Endothelial cell (in vitro differentiated cells): ENCODE measurements at regions not wholly inside any gene's neighbourhood (a gene's known extent, or its start where the extent isn't known, plus 50 kb on each side); places are given as distances from the start of the nearest gene placed in this dataset.
A peak's percentile ranks its signal among the peaks of the same experiment; 100 is the strongest.
"Not testable (repeated sequence)": the region's sequence is repeated elsewhere in the genome, so short reads cannot be mapped to it uniquely, and the experiment has no call there.

Source experiments
- DNase-seq: peaks from one replicate; pipeline ENCODE4 v3.0.0; 2021; ENCODE audit warnings: low spot score
- H3K27ac Mint-ChIP-seq: one replicate; pipeline ENCODE4 v1.8.0; 2021; ENCODE audit warnings: mixed read lengths, inconsistent platforms; ENCODE audit not compliant: unreplicated experiment
- H3K27me3 Mint-ChIP-seq: one replicate; pipeline ENCODE4 v1.8.0; 2021; ENCODE audit warnings: mild to moderate bottlenecking, moderate library complexity, mixed read lengths, inconsistent platforms; ENCODE audit not compliant: unreplicated experiment
- H3K36me3 Mint-ChIP-seq: one replicate; pipeline ENCODE4 v1.8.0; 2021; ENCODE audit warnings: mild to moderate bottlenecking, low read depth, mixed read lengths, inconsistent platforms; ENCODE audit not compliant: unreplicated experiment
- H3K4me1 Mint-ChIP-seq: one replicate; pipeline ENCODE4 v1.8.0; 2021; ENCODE audit warnings: mild to moderate bottlenecking, mixed read lengths, inconsistent platforms; ENCODE audit not compliant: unreplicated experiment
- H3K4me3 Mint-ChIP-seq: one replicate; pipeline ENCODE4 v1.8.0; 2021; ENCODE audit warnings: mild to moderate bottlenecking, mixed read lengths, inconsistent platforms; ENCODE audit not compliant: unreplicated experiment
- H3K9me3 Mint-ChIP-seq: one replicate; pipeline ENCODE4 v1.8.0; 2021; ENCODE audit warnings: mixed read lengths, inconsistent platforms; ENCODE audit not compliant: unreplicated experiment
- TF ChIP-seq, protein P1 (sequence below): fragments of 200-600 bp; sonication (generic); IDR thresholded peaks from one replicate; pipeline ENCODE4 v1.5.0; 2021; ENCODE audit warnings: antibody characterized with exemption; ENCODE audit not compliant: unreplicated experiment

DNA sequence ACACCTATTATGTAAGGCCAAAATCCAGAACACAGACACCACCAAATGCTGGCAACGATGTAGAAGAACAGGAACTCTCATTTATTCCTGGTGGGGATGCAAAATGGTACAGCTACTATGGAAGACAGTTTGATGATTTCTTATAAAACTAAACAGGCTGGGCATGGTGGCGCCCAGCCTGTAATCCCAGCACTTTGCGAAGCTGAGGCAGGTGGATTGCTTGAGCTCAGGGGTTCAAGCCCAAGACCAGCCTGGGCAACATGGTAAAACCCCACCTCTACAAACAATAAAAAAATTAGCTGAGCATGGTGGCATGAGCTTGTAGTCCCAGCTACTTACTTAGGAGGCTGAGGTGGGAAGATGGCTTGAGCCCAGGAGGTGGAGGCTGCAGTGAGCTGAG lies 98.3 kb downstream of the TUBA3C start:
- no peak for DNase-seq
- H3K36me3 Mint-ChIP-seq = peaks cover 14% of the 10 kb centered on the region
- H3K9me3 Mint-ChIP-seq = peaks cover 51% of the 10 kb centered on the region
- H3K27me3 Mint-ChIP-seq = peaks cover 11% of the 10 kb centered on the region
- TF ChIP-seq, protein P1, sequence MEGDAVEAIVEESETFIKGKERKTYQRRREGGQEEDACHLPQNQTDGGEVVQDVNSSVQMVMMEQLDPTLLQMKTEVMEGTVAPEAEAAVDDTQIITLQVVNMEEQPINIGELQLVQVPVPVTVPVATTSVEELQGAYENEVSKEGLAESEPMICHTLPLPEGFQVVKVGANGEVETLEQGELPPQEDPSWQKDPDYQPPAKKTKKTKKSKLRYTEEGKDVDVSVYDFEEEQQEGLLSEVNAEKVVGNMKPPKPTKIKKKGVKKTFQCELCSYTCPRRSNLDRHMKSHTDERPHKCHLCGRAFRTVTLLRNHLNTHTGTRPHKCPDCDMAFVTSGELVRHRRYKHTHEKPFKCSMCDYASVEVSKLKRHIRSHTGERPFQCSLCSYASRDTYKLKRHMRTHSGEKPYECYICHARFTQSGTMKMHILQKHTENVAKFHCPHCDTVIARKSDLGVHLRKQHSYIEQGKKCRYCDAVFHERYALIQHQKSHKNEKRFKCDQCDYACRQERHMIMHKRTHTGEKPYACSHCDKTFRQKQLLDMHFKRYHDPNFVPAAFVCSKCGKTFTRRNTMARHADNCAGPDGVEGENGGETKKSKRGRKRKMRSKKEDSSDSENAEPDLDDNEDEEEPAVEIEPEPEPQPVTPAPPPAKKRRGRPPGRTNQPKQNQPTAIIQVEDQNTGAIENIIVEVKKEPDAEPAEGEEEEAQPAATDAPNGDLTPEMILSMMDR = no peak
- no peak overlapping the region for H3K27ac Mint-ChIP-seq
- H3K4me3 Mint-ChIP-seq = no peak overlapping the region
- H3K4me1 Mint-ChIP-seq = no peaks in the 10 kb centered on the region

DNA sequence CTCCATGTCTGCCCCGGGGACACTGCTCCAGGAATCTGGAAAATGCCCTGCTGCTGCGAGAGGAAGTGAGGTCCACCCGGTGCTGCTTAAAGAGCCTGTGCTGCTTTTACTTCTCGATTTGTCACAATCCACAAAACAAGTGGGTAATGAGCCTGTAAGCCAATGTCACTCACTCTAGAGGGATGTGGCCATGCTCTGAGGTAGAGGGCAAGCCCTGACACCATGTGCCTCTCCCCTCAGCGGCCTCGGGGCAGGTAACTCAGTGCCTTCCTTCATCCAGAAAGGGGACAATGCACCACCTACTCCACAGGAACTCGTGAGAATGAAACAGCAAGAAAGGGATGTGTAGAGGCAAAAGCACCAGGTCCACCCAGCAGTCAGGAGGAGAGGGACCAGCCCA lies 106.2 kb downstream of the TUBA3C start:
- Mint-ChIP-seq H3K36me3 (peaks cover 9% of the 10 kb centered on the region), H3K27ac (no peak overlapping the region), H3K9me3 (peaks cover 25% of the 10 kb centered on the region), H3K4me3 (no peak overlapping the region), H3K27me3 (peaks cover 7% of the 10 kb centered on the region), H3K4me1 (no peaks in the 10 kb centered on the region)
- no peak for DNase-seq
- TF ChIP-seq, protein P1 = no peak

DNA sequence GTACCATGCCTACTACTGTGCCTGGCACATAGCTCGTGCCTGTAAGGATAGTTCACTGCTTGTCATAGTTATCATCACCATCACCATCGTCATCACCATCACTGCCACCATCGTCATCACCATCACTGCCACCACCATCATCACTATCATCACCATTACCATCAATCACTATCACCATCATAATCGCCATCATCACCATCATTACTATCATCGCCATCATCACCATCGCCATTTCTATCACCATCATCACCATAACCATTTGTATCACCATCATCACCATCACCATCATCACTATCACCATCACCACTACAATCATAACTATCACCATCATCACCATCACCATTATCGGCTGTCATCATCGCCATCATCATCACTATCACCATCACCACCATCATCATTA lies 107.1 kb downstream of the TUBA3C start:
- H3K27me3 Mint-ChIP-seq = peaks cover 14% of the 10 kb centered on the region
- TF ChIP-seq, protein P1 = no peak
- no peak overlapping the region for H3K27ac Mint-ChIP-seq
- H3K36me3 Mint-ChIP-seq = peaks cover 15% of the 10 kb centered on the region
- H3K4me3 Mint-ChIP-seq = peak overlapping the region; percentile 16
- peaks cover 28% of the 10 kb centered on the region for H3K9me3 Mint-ChIP-seq
- H3K4me1 Mint-ChIP-seq = no peaks in the 10 kb centered on the region
- no peak for DNase-seq

DNA sequence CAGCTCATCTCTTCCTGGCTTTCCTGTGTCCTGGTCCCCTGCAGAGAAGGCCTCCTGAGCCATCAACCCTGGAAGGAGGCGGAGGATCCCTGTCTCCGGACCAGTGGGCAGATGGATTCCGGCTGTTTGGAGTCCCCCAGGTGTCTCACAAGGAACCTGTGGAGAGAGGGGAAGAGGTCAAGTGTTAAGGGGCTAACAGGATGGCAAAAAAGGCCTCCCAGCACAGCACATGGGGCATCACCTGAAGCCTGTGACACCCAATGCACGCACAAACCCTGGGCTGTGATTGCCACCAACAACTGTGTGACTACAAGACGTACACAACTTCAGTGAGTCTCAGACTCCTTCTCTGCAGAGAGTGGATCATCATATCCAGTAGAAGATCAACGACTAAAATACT lies 107.5 kb downstream of the TUBA3C start:
- peaks cover 15% of the 10 kb centered on the region for H3K27me3 Mint-ChIP-seq
- H3K4me1 Mint-ChIP-seq, H3K27ac Mint-ChIP-seq, DNase-seq, H3K4me3 Mint-ChIP-seq: not testable (repeated sequence)
- H3K36me3 Mint-ChIP-seq = peaks cover 17% of the 10 kb centered on the region
- peaks cover 30% of the 10 kb centered on the region for H3K9me3 Mint-ChIP-seq

DNA sequence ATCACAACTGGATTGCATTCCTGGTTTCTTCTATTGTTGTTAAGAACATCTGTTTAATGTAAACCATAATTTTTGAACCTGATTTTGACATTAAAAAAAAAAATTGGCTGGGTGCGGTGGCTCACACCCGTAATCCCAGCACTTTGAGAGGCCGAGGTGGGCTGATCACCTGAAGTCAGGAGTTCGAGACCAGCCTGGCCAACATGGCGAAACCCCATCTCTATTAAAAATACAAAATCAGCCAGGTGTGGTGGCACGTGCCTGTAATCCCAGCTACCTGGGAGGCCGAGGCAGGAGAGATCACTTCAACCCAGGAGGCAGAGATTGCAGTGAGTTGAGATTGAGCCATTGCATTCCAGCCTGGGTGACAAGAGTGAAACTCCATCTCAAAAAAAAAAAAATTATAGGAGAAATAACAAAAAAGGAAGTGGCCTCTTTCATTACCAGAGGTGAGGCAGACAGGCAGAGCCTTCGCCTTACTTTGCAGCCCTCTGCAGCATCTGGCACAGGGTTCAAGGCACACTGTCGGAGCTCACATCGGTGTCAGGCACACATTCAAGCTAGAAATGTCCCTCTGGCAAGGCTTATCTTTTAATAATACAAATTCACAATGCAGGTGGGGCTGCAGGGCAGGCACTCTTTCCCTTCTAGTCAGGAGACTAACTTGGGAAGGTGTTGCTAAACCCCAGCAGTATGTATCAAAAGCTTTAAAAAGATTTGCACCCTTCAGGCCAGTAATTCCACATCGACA lies 108.5 kb downstream of the TUBA3C start:
- H3K27ac Mint-ChIP-seq, H3K4me1 Mint-ChIP-seq, H3K4me3 Mint-ChIP-seq, DNase-seq: not testable (repeated sequence)
- peaks cover 30% of the 10 kb centered on the region for H3K9me3 Mint-ChIP-seq
- peaks cover 15% of the 10 kb centered on the region for H3K27me3 Mint-ChIP-seq
- peaks cover 17% of the 10 kb centered on the region for H3K36me3 Mint-ChIP-seq

DNA sequence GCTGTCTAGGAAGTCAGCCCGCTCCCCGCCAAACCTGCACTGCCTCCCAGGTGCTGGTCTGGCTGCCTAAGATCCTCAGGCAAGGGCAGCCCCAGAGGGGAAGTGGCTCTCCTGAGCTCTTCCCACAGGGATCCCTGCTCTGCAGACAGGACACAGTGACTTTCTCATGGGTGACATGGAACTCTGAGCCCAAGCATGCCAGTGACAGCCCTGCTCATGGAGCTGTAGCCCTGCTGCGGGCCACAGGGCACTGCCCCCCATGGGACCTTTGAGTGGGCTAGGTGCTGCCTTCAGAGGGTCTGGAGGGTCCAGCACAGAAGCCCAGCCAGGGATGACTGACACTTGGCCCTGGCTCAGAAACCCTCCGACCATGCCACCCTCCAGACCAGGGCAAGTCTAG lies 109.1 kb downstream of the TUBA3C start:
- DNase-seq = no peak
- TF ChIP-seq, protein P1 = no peak
- Mint-ChIP-seq H3K36me3 (peaks cover 17% of the 10 kb centered on the region), H3K27ac (no peak overlapping the region), H3K9me3 (peaks cover 29% of the 10 kb centered on the region), H3K4me1 (no peaks in the 10 kb centered on the region), H3K27me3 (peaks cover 15% of the 10 kb centered on the region), H3K4me3 (no peak overlapping the region)
